Spleen (tissue), 7 donors: ENCODE measurements at regions not wholly inside any gene's neighbourhood (a gene's known extent, or its start where the extent isn't known, plus 50 kb on each side); places are given as distances from the start of the nearest gene placed in this dataset.

Source experiments
- POLR2AphosphoS5 ChIP-seq, 3 donors: sonication (generic); formaldehyde crosslinking; IDR thresholded peaks; one replicate each; pipeline ENCODE4 v1.5.1; 2017; ENCODE audit warnings: antibody characterized with exemption in 3 of 3
- TF ChIP-seq, protein P1 (sequence below), 11 experiments: fragments of 200-600 bp in 7 of 11; fragments of 450-650 bp in 4 of 11; sonication (generic) in 4 of 11; IDR thresholded peaks in 8 of 11; conservative IDR thresholded peaks in 3 of 11; 1 replicate in 7 of 11; 2 replicates in 4 of 11; pipeline versions ENCODE4 v1.4.0 to v1.8.0; 2016 to 2021; ENCODE audit warnings: antibody characterized with exemption in 11 of 11, inconsistent platforms in 4 of 11, mild to moderate bottlenecking in 1 of 11
- donor health status: DM: no; HTN: no; CAD: no; lungs with moderate emphysema.
- donor health status: DM: no; HTN: no; CAD: no.
- donor health status: DM: no; HTN: no; CAD: no.

DNA sequence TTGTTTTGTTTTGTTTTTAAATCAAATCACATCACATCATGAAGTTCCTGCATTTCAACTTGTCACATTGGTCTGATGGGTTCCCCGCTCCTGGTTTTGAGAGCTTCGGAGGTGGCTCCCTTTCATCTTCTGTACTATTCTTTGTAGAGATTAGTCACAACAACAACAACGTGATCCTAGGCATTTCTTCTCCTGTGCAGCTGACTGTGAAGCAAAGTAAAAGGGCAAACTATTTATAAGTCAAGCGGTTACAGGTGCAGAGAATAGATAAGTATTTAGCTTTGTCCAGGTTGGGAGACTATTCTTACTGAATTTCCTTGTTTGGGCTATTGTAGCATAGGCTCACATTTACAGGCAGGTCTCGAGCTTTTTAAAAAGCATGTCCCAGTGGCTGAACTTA lies 197.7 kb upstream of the CDKN2B start:
- TF ChIP-seq, protein P1, sequence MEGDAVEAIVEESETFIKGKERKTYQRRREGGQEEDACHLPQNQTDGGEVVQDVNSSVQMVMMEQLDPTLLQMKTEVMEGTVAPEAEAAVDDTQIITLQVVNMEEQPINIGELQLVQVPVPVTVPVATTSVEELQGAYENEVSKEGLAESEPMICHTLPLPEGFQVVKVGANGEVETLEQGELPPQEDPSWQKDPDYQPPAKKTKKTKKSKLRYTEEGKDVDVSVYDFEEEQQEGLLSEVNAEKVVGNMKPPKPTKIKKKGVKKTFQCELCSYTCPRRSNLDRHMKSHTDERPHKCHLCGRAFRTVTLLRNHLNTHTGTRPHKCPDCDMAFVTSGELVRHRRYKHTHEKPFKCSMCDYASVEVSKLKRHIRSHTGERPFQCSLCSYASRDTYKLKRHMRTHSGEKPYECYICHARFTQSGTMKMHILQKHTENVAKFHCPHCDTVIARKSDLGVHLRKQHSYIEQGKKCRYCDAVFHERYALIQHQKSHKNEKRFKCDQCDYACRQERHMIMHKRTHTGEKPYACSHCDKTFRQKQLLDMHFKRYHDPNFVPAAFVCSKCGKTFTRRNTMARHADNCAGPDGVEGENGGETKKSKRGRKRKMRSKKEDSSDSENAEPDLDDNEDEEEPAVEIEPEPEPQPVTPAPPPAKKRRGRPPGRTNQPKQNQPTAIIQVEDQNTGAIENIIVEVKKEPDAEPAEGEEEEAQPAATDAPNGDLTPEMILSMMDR (IDR thresholded peaks at IDR 0.05 in 8 of 11, conservative IDR thresholded peaks at IDR 0.05 in 3 of 11), result no peak
- TF ChIP-seq POLR2AphosphoS5 (IDR thresholded peaks at IDR 0.05), result no peak
